ENCODE measurements at regions not wholly inside any gene's neighbourhood (a gene's known extent, or its start where the extent isn't known, plus 50 kb on each side); places are given as distances from the start of the nearest gene placed in this dataset.

DNA sequence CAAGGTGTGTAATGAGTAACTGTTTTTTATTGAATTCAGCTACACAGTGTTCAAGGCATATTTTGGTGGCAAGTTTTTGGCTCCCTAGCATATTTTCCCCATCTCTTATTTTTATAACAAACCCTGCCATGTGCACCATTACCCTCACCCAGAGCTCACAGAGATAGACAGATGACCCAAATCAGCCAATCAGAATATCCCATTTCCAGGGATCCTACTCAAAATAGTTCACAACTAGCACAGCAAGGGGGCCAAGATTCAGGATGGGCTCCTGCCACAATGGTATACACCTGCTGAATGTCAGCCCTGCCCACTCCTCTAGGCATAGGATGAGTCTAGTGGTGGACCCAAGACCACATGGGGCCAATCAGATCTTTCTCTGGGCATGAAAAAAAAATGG lies 78.8 kb upstream of the SETMAR start:
- H3K36me3 ChIP-seq, result no peaks in the 10 kb centered on the region
- no peak overlapping the region for H3K4me3 ChIP-seq
- TF ChIP-seq, protein P1, sequence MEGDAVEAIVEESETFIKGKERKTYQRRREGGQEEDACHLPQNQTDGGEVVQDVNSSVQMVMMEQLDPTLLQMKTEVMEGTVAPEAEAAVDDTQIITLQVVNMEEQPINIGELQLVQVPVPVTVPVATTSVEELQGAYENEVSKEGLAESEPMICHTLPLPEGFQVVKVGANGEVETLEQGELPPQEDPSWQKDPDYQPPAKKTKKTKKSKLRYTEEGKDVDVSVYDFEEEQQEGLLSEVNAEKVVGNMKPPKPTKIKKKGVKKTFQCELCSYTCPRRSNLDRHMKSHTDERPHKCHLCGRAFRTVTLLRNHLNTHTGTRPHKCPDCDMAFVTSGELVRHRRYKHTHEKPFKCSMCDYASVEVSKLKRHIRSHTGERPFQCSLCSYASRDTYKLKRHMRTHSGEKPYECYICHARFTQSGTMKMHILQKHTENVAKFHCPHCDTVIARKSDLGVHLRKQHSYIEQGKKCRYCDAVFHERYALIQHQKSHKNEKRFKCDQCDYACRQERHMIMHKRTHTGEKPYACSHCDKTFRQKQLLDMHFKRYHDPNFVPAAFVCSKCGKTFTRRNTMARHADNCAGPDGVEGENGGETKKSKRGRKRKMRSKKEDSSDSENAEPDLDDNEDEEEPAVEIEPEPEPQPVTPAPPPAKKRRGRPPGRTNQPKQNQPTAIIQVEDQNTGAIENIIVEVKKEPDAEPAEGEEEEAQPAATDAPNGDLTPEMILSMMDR (IDR thresholded peaks at IDR 0.05), result no peak
- DNase-seq (no peak), ATAC-seq (no peak)
- intact Hi-C loops (cut with DNase I), result no loop called here
- H3K27me3 ChIP-seq (ENCODE audit: low read depth), result no peaks in the 10 kb centered on the region
- H3K9me3 ChIP-seq, result no peaks in the 10 kb centered on the region
- no peak overlapping the region for H3K27ac ChIP-seq
- H3K4me1 ChIP-seq, result no peaks in the 10 kb centered on the region

DNA sequence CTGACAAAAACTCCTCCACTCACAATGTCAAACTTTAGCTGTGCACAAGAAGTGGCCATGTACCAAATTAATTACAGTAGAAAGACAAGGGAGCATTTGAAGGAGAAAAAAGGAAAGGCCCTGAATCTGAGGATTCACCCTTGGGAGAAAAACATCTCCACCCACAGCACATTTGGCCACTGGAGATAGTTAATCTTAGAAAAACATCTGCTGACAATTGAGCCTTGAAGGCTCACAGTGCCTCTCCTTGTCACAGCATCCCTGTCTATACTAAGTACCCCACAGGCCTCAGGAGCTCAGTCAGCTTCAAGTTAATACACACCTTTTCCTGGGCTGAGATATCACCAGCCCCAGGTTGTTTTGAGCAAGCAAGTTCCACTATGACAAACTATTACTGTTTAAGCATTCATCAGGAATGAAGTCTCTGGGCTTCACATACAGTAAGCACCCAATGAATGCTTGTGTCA lies 78.1 kb upstream of the SETMAR start:
- DNase-seq (no peak), ATAC-seq (no peak)
- no peaks in the 10 kb centered on the region for H3K4me1 ChIP-seq
- H3K36me3 ChIP-seq, result no peaks in the 10 kb centered on the region
- H3K9me3 ChIP-seq, result no peaks in the 10 kb centered on the region
- TF ChIP-seq, protein P1 (IDR thresholded peaks at IDR 0.05), result no peak
- H3K4me3 ChIP-seq, result no peak overlapping the region
- H3K27ac ChIP-seq, result no peak overlapping the region
- H3K27me3 ChIP-seq (ENCODE audit: low read depth), result no peaks in the 10 kb centered on the region
- intact Hi-C loops (cut with DNase I), result no loop called here

DNA sequence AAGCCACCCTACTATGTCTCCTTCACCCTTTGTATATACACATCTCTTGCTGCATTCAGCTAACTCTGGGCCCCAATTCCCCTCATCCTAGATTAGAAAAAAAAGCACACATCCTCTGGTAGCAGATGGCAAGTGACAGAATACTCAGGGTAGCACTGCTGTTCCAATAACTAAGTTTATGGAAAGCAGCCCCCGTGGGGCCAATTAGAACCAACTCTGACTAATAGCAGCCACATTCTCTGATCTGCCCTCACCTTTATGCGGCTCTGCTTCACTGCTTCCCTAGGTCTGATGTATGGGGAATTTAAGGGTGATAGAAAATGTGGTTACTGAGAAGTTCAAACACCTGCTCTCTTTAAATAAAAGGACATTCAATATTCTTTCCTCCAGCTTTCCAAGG lies 74.9 kb upstream of the SETMAR start:
- no peaks in the 10 kb centered on the region for H3K4me1 ChIP-seq
- H3K27me3 ChIP-seq (ENCODE audit: low read depth), result no peaks in the 10 kb centered on the region
- no peak for DNase-seq
- no peak for ATAC-seq
- no peak overlapping the region for H3K4me3 ChIP-seq
- no peaks in the 10 kb centered on the region for H3K36me3 ChIP-seq
- H3K9me3 ChIP-seq, result no peaks in the 10 kb centered on the region
- no peak overlapping the region for H3K27ac ChIP-seq
- intact Hi-C loops (cut with DNase I), result no loop called here
- TF ChIP-seq, protein P1 (IDR thresholded peaks at IDR 0.05), result no peak

DNA sequence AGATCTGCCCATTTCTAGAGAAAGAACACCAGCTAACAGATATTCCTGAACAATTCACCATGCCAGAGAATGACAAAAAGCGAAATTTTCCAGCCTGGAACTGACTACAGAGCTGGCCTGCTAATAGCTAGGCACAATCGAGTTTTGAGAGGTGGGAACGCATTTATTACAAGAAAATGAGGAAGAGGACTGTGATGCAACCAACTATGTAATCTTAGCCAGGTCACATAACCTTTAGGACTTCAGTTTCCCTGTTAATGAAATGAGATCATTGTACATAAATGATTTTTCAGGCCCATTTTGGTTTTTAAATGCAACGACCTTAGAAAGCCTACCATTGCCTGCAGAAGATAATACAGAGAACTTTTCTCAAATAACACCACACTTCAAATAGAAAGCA lies 72.1 kb upstream of the SETMAR start:
- no peaks in the 10 kb centered on the region for H3K4me1 ChIP-seq
- TF ChIP-seq, protein P1 (IDR thresholded peaks at IDR 0.05), result no peak
- H3K27me3 ChIP-seq (ENCODE audit: low read depth), result no peaks in the 10 kb centered on the region
- intact Hi-C loops (cut with DNase I), result no loop called here
- DNase-seq, result no peak
- ATAC-seq, result no peak
- no peaks in the 10 kb centered on the region for H3K9me3 ChIP-seq
- no peak overlapping the region for H3K4me3 ChIP-seq
- H3K27ac ChIP-seq, result no peak overlapping the region
- no peaks in the 10 kb centered on the region for H3K36me3 ChIP-seq

DNA sequence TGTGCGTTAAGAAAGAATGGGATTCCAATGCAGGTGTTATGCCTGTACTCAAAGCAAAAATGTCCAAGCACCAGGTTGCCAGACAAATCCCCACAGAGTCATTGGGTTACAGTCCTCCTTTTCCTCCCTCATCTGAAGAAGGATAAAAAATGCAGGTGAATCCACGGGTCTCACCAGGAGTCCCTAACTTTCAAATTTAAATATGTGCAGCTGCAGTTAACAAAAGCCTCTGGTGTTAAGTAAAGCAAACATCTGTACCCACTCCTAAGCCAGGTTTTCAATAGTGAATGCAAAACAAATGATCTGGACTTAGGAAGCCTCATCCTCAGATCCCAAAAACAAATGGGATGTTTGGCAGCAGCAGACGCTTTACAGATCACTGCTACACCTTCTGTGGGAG lies 70.4 kb upstream of the SETMAR start:
- H3K4me1 ChIP-seq, result no peaks in the 10 kb centered on the region
- DNase-seq (no peak), ATAC-seq (no peak)
- H3K9me3 ChIP-seq, result no peaks in the 10 kb centered on the region
- H3K27ac ChIP-seq, result no peak overlapping the region
- TF ChIP-seq, protein P1 (IDR thresholded peaks at IDR 0.05), result no peak
- no peaks in the 10 kb centered on the region for H3K36me3 ChIP-seq
- H3K27me3 ChIP-seq (ENCODE audit: low read depth), result no peaks in the 10 kb centered on the region
- no peak overlapping the region for H3K4me3 ChIP-seq
- intact Hi-C loops (cut with DNase I), result no loop called here

DNA sequence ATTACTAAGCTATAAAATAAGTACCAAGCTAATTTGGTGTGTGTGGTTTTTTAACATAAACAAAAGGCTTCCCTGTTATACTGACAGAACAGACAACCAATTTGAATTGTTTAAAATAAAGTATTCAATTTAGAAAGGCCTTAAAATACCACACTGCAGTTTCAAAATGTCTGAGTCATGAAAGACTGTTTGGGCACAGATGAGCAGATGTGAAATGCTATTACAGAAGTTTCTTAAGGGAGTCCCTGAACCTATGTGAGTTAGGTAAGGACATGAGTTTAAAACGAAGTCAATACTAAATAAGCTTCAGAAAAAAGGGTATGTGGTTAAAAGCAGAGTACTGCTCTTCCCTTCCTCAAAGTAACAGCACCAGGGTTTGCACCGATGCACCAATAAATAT lies 69.7 kb upstream of the SETMAR start:
- no peak overlapping the region for H3K4me3 ChIP-seq
- H3K27ac ChIP-seq, result no peak overlapping the region
- ATAC-seq (no peak), DNase-seq (no peak)
- no peaks in the 10 kb centered on the region for H3K36me3 ChIP-seq
- no peaks in the 10 kb centered on the region for H3K4me1 ChIP-seq
- no peaks in the 10 kb centered on the region for H3K27me3 ChIP-seq (ENCODE audit: low read depth)
- H3K9me3 ChIP-seq, result no peaks in the 10 kb centered on the region
- intact Hi-C loops (cut with DNase I), result no loop called here
- TF ChIP-seq, protein P1 (IDR thresholded peaks at IDR 0.05), result no peak

All from lower lobe of right lung (tissue), 2 donors.